ENCODE measurements at regions not wholly inside any gene's neighbourhood (a gene's known extent, or its start where the extent isn't known, plus 50 kb on each side); places are given as distances from the start of the nearest gene placed in this dataset.

DNA sequence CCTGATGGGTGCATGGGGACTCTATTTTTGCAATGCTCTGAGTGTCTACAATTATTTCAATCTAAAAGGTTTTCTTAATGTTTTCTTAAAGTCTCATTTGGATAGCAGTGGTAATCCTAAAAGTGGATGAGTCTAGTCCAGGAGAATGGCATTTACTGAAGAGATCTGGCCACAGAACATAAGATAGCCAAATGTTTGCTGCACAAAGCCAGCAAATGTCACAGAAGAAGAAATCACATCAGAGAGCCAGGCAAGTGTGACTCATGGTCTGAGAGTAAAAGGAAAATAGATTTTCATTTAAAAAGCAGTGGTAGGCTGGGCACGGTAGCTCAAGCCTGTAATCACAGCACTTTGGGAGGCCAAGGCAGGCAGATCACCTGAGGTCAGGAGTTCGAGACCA, 352.7 kb upstream of the GRAMD2B start:
- Mint-ChIP-seq H3K27me3 (ENCODE audit: unreplicated experiment) (no peaks in the 10 kb centered on the region), H3K9me3 (ENCODE audit: unreplicated experiment) (peaks cover 5% of the 10 kb centered on the region), H3K4me3 (ENCODE audit: unreplicated experiment) (no peak overlapping the region), H3K4me1 (ENCODE audit: low read depth, unreplicated experiment) (no peaks in the 10 kb centered on the region), H3K27ac (ENCODE audit: unreplicated experiment) (no peak overlapping the region), H3K36me3 (ENCODE audit: unreplicated experiment) (peaks cover 20% of the 10 kb centered on the region)
- no peak for DNase-seq
- no peak for TF ChIP-seq CTCF (IDR thresholded peaks at IDR 0.05; ENCODE audit: partially characterized antibody, unreplicated experiment)

- Mint-ChIP-seq H3K9me3 (ENCODE audit: unreplicated experiment) (peaks cover 6% of the 10 kb centered on the region), H3K27ac (ENCODE audit: unreplicated experiment) (no peak overlapping the region), H3K27me3 (ENCODE audit: unreplicated experiment) (no peaks in the 10 kb centered on the region), H3K36me3 (ENCODE audit: unreplicated experiment) (peaks cover 20% of the 10 kb centered on the region), H3K4me1 (ENCODE audit: low read depth, unreplicated experiment) (no peaks in the 10 kb centered on the region), H3K4me3 (ENCODE audit: unreplicated experiment) (no peak overlapping the region)
- TF ChIP-seq CTCF (IDR thresholded peaks at IDR 0.05; ENCODE audit: partially characterized antibody, unreplicated experiment) = no peak
- no peak for DNase-seq
These were observed 348.7 kb upstream of the GRAMD2B start for GRCh38 chr5:126074538-126074937.

GRCh38 chr5:126079266-126079665, 343.9 kb upstream of the GRAMD2B start:
- Mint-ChIP-seq H3K4me1 (ENCODE audit: low read depth, unreplicated experiment) (no peaks in the 10 kb centered on the region), H3K9me3 (ENCODE audit: unreplicated experiment) (peaks cover 6% of the 10 kb centered on the region), H3K4me3 (ENCODE audit: unreplicated experiment) (no peak overlapping the region), H3K27me3 (ENCODE audit: unreplicated experiment) (no peaks in the 10 kb centered on the region), H3K36me3 (ENCODE audit: unreplicated experiment) (peaks cover 17% of the 10 kb centered on the region), H3K27ac (ENCODE audit: unreplicated experiment) (no peak overlapping the region)
- no peak for TF ChIP-seq CTCF (IDR thresholded peaks at IDR 0.05; ENCODE audit: partially characterized antibody, unreplicated experiment)
- DNase-seq = no peak

GRCh38 chr5:126081209-126081608, 342.0 kb upstream of the GRAMD2B start:
- Mint-ChIP-seq H3K36me3 (ENCODE audit: unreplicated experiment) (peaks cover 17% of the 10 kb centered on the region), H3K4me1 (ENCODE audit: low read depth, unreplicated experiment) (no peaks in the 10 kb centered on the region), H3K27ac (ENCODE audit: unreplicated experiment) (no peak overlapping the region), H3K4me3 (ENCODE audit: unreplicated experiment) (no peak overlapping the region), H3K27me3 (ENCODE audit: unreplicated experiment) (no peaks in the 10 kb centered on the region), H3K9me3 (ENCODE audit: unreplicated experiment) (peaks cover 8% of the 10 kb centered on the region)
- no peak for TF ChIP-seq CTCF (IDR thresholded peaks at IDR 0.05; ENCODE audit: partially characterized antibody, unreplicated experiment)
- DNase-seq = no peak

- H3K4me3 Mint-ChIP-seq (ENCODE audit: unreplicated experiment) = no peak overlapping the region
- no peaks in the 10 kb centered on the region for H3K4me1 Mint-ChIP-seq (ENCODE audit: low read depth, unreplicated experiment)
- no peak for DNase-seq
- peaks cover 21% of the 10 kb centered on the region for H3K36me3 Mint-ChIP-seq (ENCODE audit: unreplicated experiment)
- no peaks in the 10 kb centered on the region for H3K27me3 Mint-ChIP-seq (ENCODE audit: unreplicated experiment)
- H3K27ac Mint-ChIP-seq (ENCODE audit: unreplicated experiment) = no peak overlapping the region
- TF ChIP-seq CTCF (IDR thresholded peaks at IDR 0.05; ENCODE audit: partially characterized antibody, unreplicated experiment) = no peak
- H3K9me3 Mint-ChIP-seq (ENCODE audit: unreplicated experiment) = no peaks in the 10 kb centered on the region
These were observed 330.2 kb upstream of the GRAMD2B start for GRCh38 chr5:126093041-126093440.

Measured in glutamatergic neuron (in vitro differentiated cells).